Dedifferentiated amniotic fluid mesenchymal stem cell (primary cell): ENCODE measurements at regions not wholly inside any gene's neighbourhood (a gene's known extent, or its start where the extent isn't known, plus 50 kb on each side); places are given as distances from the start of the nearest gene placed in this dataset.
A peak's percentile ranks its signal among the peaks of the same experiment; 100 is the strongest.

Experiments used
- DNase-seq: peaks from one replicate; pipeline ENCODE4 v3.0.0-alpha.2; 2016; ENCODE audit errors: extremely low spot score

GRCh38 chr1:230515451-230516145 lies 89.5 kb upstream of the PGBD5 start:
- DNase-seq = no peak

GRCh38 chr1:230510496-230510895 lies 84.4 kb upstream of the PGBD5 start:
- no peak for DNase-seq

- DNase-seq = peak; percentile 48
Measured at GRCh38 chr1:230509281-230509977, 83.3 kb upstream of the PGBD5 start.

- peak; percentile 56 for DNase-seq
Measured at GRCh38 chr1:230507666-230508402, 81.7 kb upstream of the PGBD5 start.

GRCh38 chr1:230507236-230507635 lies 81.1 kb upstream of the PGBD5 start:
- DNase-seq = no peak

GRCh38 chr1:230506451-230506850 lies 80.3 kb upstream of the PGBD5 start:
- no peak for DNase-seq

GRCh38 chr1:230504310-230504709 lies 78.2 kb upstream of the PGBD5 start:
- no peak for DNase-seq

- DNase-seq = no peak
Measured at GRCh38 chr1:230503726-230504125, 77.6 kb upstream of the PGBD5 start.

GRCh38 chr1:230502996-230503395 lies 76.9 kb upstream of the PGBD5 start:
- DNase-seq = no peak

GRCh38 chr1:230502306-230502705 lies 76.2 kb upstream of the PGBD5 start:
- no peak for DNase-seq

GRCh38 chr1:230501849-230502248 lies 75.7 kb upstream of the PGBD5 start:
- no peak for DNase-seq

GRCh38 chr1:230501242-230501641 lies 75.1 kb upstream of the PGBD5 start:
- DNase-seq = no peak

- DNase-seq = no peak
Measured at GRCh38 chr1:230500063-230500462, 73.9 kb upstream of the PGBD5 start.

- no peak for DNase-seq
Measured at GRCh38 chr1:230499496-230499895, 73.4 kb upstream of the PGBD5 start.

- no peak for DNase-seq
Measured at GRCh38 chr1:230498704-230499103, 72.6 kb upstream of the PGBD5 start.

GRCh38 chr1:230496451-230496850 lies 70.3 kb upstream of the PGBD5 start:
- DNase-seq = no peak

GRCh38 chr1:230495891-230496385 lies 69.8 kb upstream of the PGBD5 start:
- no peak for DNase-seq

GRCh38 chr1:230495076-230495475 lies 68.9 kb upstream of the PGBD5 start:
- DNase-seq = no peak

GRCh38 chr1:230494514-230494913 lies 68.4 kb upstream of the PGBD5 start:
- no peak for DNase-seq

- DNase-seq = no peak
Measured at GRCh38 chr1:230494026-230494425, 67.9 kb upstream of the PGBD5 start.

GRCh38 chr1:230493264-230493663 lies 67.1 kb upstream of the PGBD5 start:
- DNase-seq = no peak

GRCh38 chr1:230490436-230490835 lies 64.3 kb upstream of the PGBD5 start:
- DNase-seq = no peak
